ENCODE measurements at regions not wholly inside any gene's neighbourhood (a gene's known extent, or its start where the extent isn't known, plus 50 kb on each side); places are given as distances from the start of the nearest gene placed in this dataset.

DNA sequence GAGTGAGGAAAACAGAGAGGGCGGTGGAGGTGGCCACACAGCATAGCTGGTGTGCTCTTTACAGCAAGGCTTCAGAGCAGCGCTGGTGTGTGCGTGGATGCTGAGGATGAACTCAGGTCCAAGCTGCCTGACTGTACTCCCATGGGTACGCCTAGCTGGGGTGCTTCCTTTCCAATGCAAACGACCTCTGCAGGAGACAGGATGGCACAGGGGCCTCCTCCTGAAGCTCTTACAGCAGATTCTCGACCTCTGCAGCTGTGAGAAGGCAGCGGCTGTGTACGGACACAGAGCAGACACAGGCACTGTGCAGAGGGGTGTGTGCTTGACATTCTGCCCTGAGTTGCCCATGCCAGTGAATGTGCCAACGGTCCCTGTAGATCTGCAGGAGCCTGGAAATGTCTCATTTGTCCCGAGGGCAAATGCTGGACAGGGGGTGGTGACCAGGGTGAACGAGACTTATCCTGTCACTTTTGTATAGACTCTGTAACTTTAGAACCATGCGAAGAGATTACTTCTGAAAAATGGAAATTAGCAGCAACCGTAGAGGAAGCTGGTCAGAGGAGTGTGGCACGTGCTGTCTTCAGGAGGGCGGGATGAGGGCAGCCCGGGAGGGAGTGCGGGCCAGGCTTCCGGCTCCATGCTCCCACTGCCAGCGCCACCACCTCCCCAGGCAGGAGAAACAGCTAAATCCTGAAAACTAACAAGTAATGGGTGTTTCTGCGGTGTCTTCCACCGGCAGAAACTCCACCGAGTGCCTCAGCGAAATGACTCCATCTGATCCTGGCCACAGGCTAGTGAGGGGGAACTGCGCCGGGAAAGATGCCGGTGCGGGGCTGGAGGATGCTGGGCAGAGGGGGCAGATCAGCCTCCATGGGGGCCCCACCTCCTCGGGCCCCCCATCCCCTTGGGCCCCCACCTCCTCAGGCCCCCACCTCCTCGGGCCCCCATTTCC is 120.9 kb upstream of the RPS6KA2 start:
- no peak for DNase-seq

DNA sequence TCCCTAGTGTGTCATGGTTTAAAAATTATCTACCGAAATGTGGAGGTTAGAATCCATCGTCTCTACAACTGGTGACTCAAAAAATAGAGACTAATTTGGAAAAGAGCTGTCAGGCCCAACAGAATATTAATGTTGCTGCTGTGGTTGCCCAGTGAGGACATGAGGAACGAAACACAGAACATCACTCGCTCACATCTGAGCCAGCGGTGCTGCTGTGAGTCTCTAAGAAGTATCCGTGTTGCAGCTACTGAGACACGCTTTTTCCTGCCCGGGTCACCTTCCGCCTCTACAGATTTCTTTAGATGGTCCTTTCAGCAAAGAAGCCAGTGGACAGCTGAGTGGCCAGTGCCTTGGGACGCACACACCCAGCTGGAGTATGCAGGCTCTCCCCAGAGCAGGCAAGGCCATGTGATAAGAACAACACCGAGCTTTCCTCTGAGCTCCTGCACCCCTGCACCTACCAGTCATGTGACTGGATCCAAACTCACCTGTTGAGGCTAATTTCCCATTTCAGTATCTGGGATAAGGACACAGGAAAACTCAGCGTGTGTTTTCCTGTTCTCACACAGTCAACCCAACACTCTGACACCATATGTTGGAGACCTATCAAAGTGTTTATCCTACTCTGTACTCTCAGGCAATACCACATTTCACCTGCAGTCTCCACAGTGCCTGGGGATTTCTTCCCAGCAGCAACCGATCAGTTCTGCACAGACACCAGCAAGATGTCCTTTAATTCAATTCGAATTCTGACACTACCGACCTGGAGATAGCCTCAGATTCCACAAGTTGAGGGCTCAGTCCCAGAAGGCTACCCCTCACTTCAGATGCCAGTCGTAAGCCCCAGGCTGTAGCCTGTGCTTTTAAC is 119.0 kb upstream of the RPS6KA2 start:
- DNase-seq = no peak

GRCh38 chr6:166744223-166745134 is 117.4 kb upstream of the RPS6KA2 start:
- DNase-seq = no peak

- no peak for DNase-seq
These were observed 116.6 kb upstream of the RPS6KA2 start for GRCh38 chr6:166743406-166744222.

- no peak for DNase-seq
These were observed 115.9 kb upstream of the RPS6KA2 start for GRCh38 chr6:166742981-166743380.

DNA sequence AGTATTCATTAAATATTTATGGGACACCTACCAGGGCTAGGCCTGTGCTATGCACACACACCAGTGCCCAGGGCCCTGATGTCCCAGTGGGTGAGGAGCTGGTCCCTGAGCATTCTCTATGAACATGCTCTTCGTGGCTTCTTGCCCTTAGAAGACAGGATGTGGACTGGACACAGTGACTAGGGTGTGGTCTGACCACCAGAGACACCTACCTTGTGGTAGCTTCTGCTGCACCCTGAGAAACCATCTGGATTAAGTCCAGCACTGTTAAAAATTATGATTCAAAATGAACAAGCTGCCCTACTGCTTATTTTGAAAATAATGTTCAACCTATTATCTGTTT is 112.9 kb upstream of the RPS6KA2 start:
- DNase-seq = no peak

DNA sequence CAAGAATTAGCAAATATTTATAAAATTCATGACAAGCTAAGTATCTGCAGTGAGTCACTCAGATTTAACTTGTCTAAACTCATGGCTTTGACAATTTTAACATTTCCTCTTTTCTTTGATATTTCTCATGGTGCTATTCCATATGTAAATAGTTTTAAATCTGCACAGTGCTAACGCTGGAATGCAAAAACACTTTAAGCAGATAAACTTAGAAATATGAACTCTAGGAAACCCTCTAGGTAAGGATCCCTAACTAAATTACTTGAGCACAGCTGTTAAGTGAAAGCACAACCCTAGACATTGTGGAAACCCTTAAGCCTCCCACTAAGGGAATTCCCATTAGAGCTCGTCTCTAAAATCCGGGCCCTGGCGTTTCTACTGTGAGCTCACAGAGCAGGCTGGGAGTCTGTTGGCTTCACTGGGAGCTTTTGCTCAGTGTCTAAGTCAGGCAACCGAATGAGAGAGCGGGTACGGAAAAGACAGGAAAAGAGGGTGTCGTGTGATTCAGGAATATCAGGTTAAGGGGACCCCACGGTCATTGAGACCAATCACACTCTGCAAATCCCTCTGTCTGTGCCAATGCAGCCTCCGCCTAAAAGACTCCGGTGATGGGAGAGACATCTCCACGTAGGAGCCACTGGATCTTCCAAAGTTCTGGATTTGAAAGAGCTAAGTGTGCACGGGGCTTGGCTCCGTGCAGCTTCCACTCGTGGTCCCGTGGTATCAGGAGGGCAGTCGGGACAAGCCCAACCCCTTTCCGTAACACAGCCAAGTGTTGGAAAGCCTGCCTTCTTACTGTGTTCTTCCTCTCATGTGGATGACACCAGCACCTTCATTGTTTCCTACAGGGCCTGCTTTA is 112.3 kb upstream of the RPS6KA2 start:
- DNase-seq = no peak

DNA sequence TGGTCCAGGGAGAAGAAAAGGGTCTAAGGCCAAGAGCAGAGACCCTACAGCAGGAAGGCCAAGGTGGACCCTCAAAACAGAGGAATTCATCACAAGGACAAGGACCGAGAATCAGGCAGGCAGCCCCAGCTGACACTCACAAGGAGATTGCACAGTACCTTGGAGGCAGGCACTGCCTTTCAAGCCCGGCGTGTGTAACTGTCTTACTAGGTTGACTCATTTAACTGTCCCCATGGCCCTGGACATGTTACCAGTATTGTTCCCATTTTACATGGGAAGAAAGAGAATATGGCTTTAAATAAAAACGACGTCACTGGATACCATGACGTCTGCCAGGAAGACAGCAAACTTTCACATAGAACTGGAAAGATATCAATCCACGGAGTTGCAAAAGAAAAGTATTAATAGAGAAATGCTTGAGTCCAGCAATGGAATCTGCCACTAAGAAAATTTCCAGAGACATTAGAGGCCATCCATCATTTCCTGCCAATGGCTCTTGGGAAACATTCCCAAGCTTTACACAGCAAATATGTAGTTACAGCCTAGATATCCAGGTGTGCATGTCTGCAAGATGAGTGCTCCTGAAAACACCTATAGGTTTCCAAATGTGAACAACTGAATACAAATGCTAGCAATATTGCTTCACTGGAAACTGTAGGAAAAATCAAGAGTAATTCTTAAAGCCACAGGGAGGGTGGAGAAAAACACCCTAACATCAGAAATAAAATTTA is 111.5 kb upstream of the RPS6KA2 start:
- no peak for DNase-seq

- no peak for DNase-seq
These were observed 110.2 kb upstream of the RPS6KA2 start for GRCh38 chr6:166737261-166737660.

- no peak for DNase-seq
These were observed 109.6 kb upstream of the RPS6KA2 start for GRCh38 chr6:166736634-166737033.

GRCh38 chr6:166733900-166734299 is 106.8 kb upstream of the RPS6KA2 start:
- no peak for DNase-seq

DNA sequence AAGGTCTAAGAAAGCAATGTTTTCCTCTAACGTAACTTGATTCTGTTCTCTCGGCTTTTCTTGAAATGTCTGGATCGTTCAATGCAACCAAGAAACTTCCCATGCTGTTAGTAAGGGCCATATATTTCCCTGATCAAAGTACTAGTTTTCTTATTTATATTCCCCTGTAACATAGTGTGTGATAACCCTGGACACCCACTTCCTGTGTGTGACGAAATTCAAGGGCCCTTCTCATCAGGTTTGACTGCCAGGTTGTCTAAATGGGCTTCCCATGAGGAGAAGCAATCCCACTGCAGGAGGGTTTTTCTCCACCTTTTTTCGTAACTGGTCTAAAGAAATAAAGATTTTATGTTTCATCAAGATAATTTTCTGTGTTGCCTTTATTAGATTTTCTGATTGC is 102.6 kb upstream of the RPS6KA2 start:
- DNase-seq = no peak

GRCh38 chr6:166728884-166729530 is 102.0 kb upstream of the RPS6KA2 start:
- no peak for DNase-seq

GRCh38 chr6:166726201-166726600 is 99.2 kb upstream of the RPS6KA2 start:
- DNase-seq = no peak

GRCh38 chr6:166725571-166725970 is 98.5 kb upstream of the RPS6KA2 start:
- DNase-seq = no peak

GRCh38 chr6:166724576-166724975 is 97.5 kb upstream of the RPS6KA2 start:
- no peak for DNase-seq

- DNase-seq = no peak
These were observed 95.7 kb upstream of the RPS6KA2 start for GRCh38 chr6:166722785-166723184.

DNA sequence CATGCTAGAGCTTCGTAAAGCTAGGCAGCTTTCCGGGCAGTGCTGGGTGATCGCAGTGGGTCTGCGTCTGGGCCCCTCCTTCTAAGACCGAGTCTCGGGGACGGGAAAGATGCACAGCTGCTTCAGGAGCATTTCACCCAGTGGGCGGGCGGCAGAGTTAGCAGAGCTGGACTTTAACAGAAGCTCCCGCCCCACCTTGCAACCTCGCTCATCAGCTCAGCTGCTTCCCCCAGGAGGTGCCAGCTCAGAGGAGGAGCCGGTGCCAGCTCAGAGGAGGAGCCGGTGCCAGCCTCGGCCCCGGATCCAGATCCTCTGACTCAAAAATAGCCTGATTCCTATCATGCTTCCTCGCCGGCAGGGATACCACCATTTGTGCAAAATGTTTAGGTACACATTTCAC is 94.5 kb upstream of the RPS6KA2 start:
- DNase-seq = no peak

GRCh38 chr6:166720856-166721255 is 93.8 kb upstream of the RPS6KA2 start:
- DNase-seq = no peak

- DNase-seq = no peak
These were observed 92.0 kb upstream of the RPS6KA2 start for GRCh38 chr6:166719019-166719418.

Data from effector CD4-positive, alpha-beta T cell (primary cell).